ENCODE measurements at regions not wholly inside any gene's neighbourhood (a gene's known extent, or its start where the extent isn't known, plus 50 kb on each side); places are given as distances from the start of the nearest gene placed in this dataset.

DNA sequence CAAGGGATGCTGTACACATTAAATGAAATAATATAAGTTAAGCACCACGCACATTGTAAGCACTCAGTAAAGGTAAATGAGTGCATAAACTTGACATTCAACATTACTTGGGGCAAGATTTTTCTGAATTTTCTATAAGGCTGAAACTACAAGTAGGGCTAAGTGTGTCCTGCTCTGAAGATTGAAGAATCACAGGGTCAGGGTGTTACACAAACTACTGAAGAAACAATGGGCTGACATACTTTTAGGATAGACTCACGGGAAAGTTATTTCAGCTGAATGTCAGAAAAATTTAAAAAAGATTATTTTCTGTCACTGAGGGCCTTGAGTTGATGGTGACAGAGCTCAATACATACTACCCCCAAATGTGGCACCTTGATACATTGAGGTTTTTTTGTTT lies 644.2 kb upstream of the PLXNA2 start:
- no peak overlapping the region for H3K4me3 Mint-ChIP-seq (ENCODE audit: low read depth)
- H3K27ac Mint-ChIP-seq = no peak overlapping the region
- TF ChIP-seq, protein P1, sequence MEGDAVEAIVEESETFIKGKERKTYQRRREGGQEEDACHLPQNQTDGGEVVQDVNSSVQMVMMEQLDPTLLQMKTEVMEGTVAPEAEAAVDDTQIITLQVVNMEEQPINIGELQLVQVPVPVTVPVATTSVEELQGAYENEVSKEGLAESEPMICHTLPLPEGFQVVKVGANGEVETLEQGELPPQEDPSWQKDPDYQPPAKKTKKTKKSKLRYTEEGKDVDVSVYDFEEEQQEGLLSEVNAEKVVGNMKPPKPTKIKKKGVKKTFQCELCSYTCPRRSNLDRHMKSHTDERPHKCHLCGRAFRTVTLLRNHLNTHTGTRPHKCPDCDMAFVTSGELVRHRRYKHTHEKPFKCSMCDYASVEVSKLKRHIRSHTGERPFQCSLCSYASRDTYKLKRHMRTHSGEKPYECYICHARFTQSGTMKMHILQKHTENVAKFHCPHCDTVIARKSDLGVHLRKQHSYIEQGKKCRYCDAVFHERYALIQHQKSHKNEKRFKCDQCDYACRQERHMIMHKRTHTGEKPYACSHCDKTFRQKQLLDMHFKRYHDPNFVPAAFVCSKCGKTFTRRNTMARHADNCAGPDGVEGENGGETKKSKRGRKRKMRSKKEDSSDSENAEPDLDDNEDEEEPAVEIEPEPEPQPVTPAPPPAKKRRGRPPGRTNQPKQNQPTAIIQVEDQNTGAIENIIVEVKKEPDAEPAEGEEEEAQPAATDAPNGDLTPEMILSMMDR (IDR thresholded peaks at IDR 0.05; ENCODE audit: unreplicated experiment) = no peak
- no peak for DNase-seq (ENCODE audit: low spot score, unreplicated experiment)
- peaks cover 2% of the 10 kb centered on the region for H3K4me1 Mint-ChIP-seq (ENCODE audit: low read depth)
- H3K27me3 Mint-ChIP-seq = no peaks in the 10 kb centered on the region
- no peaks in the 10 kb centered on the region for H3K36me3 Mint-ChIP-seq (ENCODE audit: insufficient read depth)
- H3K9me3 Mint-ChIP-seq (ENCODE audit: low read depth) = no peaks in the 10 kb centered on the region

DNA sequence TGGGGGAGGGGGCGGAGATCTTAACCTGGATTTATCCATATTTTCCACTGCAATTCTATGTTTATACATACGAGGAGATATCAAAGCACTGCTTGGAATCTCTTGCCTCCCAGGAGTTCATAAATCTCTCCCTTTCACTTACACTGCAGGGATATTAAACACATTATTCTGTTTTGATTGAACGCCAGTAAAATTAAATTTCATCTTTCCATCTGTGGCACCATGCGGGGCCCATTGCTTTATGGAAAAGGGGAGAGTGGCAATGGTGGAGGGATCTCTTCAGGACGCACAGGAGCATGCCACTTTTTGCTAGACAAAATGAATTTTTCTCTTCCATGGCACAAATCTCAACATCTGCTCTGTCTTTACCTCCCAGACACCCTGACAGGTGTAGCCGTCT lies 648.0 kb upstream of the PLXNA2 start:
- no peaks in the 10 kb centered on the region for H3K27me3 Mint-ChIP-seq
- no peaks in the 10 kb centered on the region for H3K4me1 Mint-ChIP-seq (ENCODE audit: low read depth)
- DNase-seq (ENCODE audit: low spot score, unreplicated experiment) = no peak
- TF ChIP-seq, protein P1 (IDR thresholded peaks at IDR 0.05; ENCODE audit: unreplicated experiment) = no peak
- H3K9me3 Mint-ChIP-seq (ENCODE audit: low read depth) = peaks cover 8% of the 10 kb centered on the region
- no peak overlapping the region for H3K4me3 Mint-ChIP-seq (ENCODE audit: low read depth)
- H3K27ac Mint-ChIP-seq = no peak overlapping the region
- H3K36me3 Mint-ChIP-seq (ENCODE audit: insufficient read depth) = no peaks in the 10 kb centered on the region

DNA sequence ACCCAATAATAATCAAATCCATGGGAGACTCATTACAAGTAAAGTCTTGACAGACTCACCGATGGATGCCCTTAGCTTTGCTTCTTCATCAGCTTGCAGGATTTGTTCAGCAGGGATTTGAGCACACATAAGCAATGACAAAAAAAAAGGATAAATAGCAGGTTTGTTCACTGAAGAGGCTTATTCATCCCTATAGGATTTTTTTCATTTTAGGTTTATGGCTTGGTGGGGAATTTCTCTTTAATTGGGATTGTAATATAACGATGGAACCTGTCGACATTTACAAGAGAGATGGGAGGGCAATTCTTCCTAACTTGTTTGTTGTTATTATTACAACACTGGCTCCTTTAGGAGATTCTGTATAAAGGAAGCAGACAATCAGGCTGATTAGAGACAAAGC lies 649.1 kb upstream of the PLXNA2 start:
- Mint-ChIP-seq H3K4me1 (ENCODE audit: low read depth) (no peaks in the 10 kb centered on the region), H3K4me3 (ENCODE audit: low read depth) (no peak overlapping the region), H3K27me3 (no peaks in the 10 kb centered on the region), H3K27ac (no peak overlapping the region), H3K9me3 (ENCODE audit: low read depth) (peaks cover 9% of the 10 kb centered on the region), H3K36me3 (ENCODE audit: insufficient read depth) (no peaks in the 10 kb centered on the region)
- no peak for DNase-seq (ENCODE audit: low spot score, unreplicated experiment)
- TF ChIP-seq, protein P1 (IDR thresholded peaks at IDR 0.05; ENCODE audit: unreplicated experiment) = no peak

DNA sequence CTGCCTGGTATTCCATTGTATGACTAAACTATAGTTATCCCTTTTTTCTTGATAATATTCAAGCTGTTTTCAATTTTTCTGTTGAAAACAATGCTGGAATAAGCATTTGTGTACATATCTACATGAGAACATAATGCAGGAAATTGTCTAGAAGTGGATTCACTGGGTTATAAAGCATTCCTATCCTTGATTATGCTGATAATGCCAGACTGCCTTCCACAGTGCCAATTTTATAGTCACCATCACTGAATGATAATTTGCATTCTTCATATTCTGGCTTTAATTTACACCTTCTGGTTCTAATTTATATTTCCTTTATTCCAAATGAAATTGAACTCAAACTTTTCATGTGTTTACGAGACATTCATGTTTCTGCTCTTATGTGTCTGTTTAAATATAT lies 651.0 kb upstream of the PLXNA2 start:
- no peaks in the 10 kb centered on the region for H3K4me1 Mint-ChIP-seq (ENCODE audit: low read depth)
- no peaks in the 10 kb centered on the region for H3K36me3 Mint-ChIP-seq (ENCODE audit: insufficient read depth)
- no peak overlapping the region for H3K27ac Mint-ChIP-seq
- TF ChIP-seq, protein P1 (IDR thresholded peaks at IDR 0.05; ENCODE audit: unreplicated experiment) = no peak
- no peak for DNase-seq (ENCODE audit: low spot score, unreplicated experiment)
- H3K4me3 Mint-ChIP-seq (ENCODE audit: low read depth) = no peak overlapping the region
- no peaks in the 10 kb centered on the region for H3K27me3 Mint-ChIP-seq
- peaks cover 9% of the 10 kb centered on the region for H3K9me3 Mint-ChIP-seq (ENCODE audit: low read depth)

DNA sequence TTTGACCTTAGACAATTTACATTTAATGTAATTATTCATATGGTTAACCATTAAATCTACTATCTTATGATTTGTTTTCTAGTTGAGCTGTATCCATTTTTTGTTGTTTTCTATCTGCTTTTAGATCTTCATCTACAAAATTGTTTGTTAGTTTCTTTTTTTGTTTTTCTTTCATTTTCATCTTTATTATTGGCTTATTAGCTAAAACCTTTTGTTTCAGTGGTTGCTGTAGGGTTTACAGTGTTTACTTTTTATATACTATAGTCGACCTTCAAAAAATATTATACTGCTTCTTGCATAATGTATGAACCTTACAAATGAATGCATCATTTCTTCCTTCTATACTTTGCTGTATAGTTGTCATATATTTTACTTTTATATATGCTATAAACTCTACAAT lies 651.6 kb upstream of the PLXNA2 start:
- no peak overlapping the region for H3K27ac Mint-ChIP-seq
- no peaks in the 10 kb centered on the region for H3K4me1 Mint-ChIP-seq (ENCODE audit: low read depth)
- no peaks in the 10 kb centered on the region for H3K36me3 Mint-ChIP-seq (ENCODE audit: insufficient read depth)
- H3K9me3 Mint-ChIP-seq (ENCODE audit: low read depth) = peaks cover 9% of the 10 kb centered on the region
- no peak for DNase-seq (ENCODE audit: low spot score, unreplicated experiment)
- no peak overlapping the region for H3K4me3 Mint-ChIP-seq (ENCODE audit: low read depth)
- TF ChIP-seq, protein P1 (IDR thresholded peaks at IDR 0.05; ENCODE audit: unreplicated experiment) = no peak
- no peaks in the 10 kb centered on the region for H3K27me3 Mint-ChIP-seq
